Lung (tissue), 11 donors: ENCODE measurements at regions not wholly inside any gene's neighbourhood (a gene's known extent, or its start where the extent isn't known, plus 50 kb on each side); places are given as distances from the start of the nearest gene placed in this dataset.

Source experiments
- ATAC-seq: fragments of 200-7000 bp; cut with Tn5 transposase; one replicate; pipeline ENCODE4 v1.9.1; 2020; ENCODE audit warnings: moderate number of reproducible peaks; ENCODE audit not compliant: insufficient read depth, low FRiP score
- DNase-seq, 3 donors: peaks; one replicate each; pipeline ENCODE4 v3.0.0-alpha.2; 2013 to 2017
- H3K27ac ChIP-seq, 2 donors: one replicate each; pipeline ENCODE4 v1.5.1; 2013; ENCODE audit warnings: mild to moderate bottlenecking in 2 of 2, moderate library complexity in 2 of 2, control low read depth in 1 of 2, inconsistent platforms in 1 of 2, low read depth in 1 of 2, low read length in 1 of 2
- H3K27me3 ChIP-seq, 3 donors: one replicate each; pipeline ENCODE4 v1.5.1; 2013; ENCODE audit warnings: low read length in 2 of 3; ENCODE audit not compliant: control insufficient read depth in 3 of 3, insufficient read depth in 3 of 3
- H3K36me3 ChIP-seq, 4 donors: one replicate each; pipeline ENCODE4 v1.5.1; 2013; ENCODE audit warnings: low read length in 4 of 4, mild to moderate bottlenecking in 1 of 4, moderate library complexity in 1 of 4; ENCODE audit not compliant: control insufficient read depth in 4 of 4, insufficient read depth in 4 of 4
- H3K4me1 ChIP-seq, 5 donors: one replicate each; pipeline ENCODE4 v1.5.1; 2013; ENCODE audit warnings: low read length in 5 of 5, mild to moderate bottlenecking in 2 of 5, moderate library complexity in 1 of 5; ENCODE audit not compliant: control insufficient read depth in 5 of 5, insufficient read depth in 5 of 5
- H3K4me3 ChIP-seq: one replicate; pipeline ENCODE4 v1.5.1; 2013; ENCODE audit warnings: mild to moderate bottlenecking, control low read depth, moderate library complexity
- H3K9ac ChIP-seq, 2 donors: one replicate each; pipeline ENCODE4 v1.5.1; 2013; ENCODE audit warnings: low read length in 2 of 2, control low read depth in 1 of 2; ENCODE audit not compliant: insufficient read depth in 1 of 2
- H3K9me3 ChIP-seq, 4 donors: one replicate each; pipeline ENCODE4 v1.5.1; 2013; ENCODE audit warnings: low read length in 3 of 4, mild to moderate bottlenecking in 1 of 4, moderate library complexity in 1 of 4; ENCODE audit not compliant: control insufficient read depth in 4 of 4, insufficient read depth in 3 of 4
- CTCF ChIP-seq: IDR thresholded peaks from 2 replicates; pipeline ENCODE4 v1.5.1; 2012; ENCODE audit warnings: mild to moderate bottlenecking; ENCODE audit errors: control extremely low read depth, extremely low read depth
- WGBS, 2 donors: extraction: QIAGEN DNeasy Blood & Tissue Kit; methylation state at CpG; one replicate each; pipeline ENCODE4 v1.1.7; 2013; 5-methylcytosine and 5-hydroxymethylcytosine counted together
- donor health status: control.
- donor health status: control.
- donor health status: Bipolar disorder and iron deficiency.
- donor health status: healthy.
- donor health status: DM: yes; HTN: yes; CAD: no.

- WGBS, 2 donors = 85 to 86% methylated on average over 2 of the region's 2 CpGs
- no peak for TF ChIP-seq CTCF
- no peaks in the 10 kb centered on the region for H3K4me1 ChIP-seq
These were observed 1413.3 kb downstream of the TBC1D22A start for GRCh38 chr22:48175721-48176120.

GRCh38 chr22:48173773-48174160 lies 1411.3 kb downstream of the TBC1D22A start:
- H3K27me3 ChIP-seq = no peaks in the 10 kb centered on the region
- H3K27ac ChIP-seq = no peak overlapping the region
- H3K9ac ChIP-seq = no peak overlapping the region
- WGBS, 2 donors = 67 to 83% methylated on average over 7 of the region's 7 CpGs
- DNase-seq = no peak
- no peak for ATAC-seq
- no peak overlapping the region for H3K4me3 ChIP-seq
- TF ChIP-seq CTCF = no peak
- peaks cover 0 to 2% (median 0%) of the 10 kb centered on the region in 4 donors for H3K9me3 ChIP-seq
- no peaks in the 10 kb centered on the region for H3K36me3 ChIP-seq
- no peaks in the 10 kb centered on the region for H3K4me1 ChIP-seq

More at GRCh38 chr22:48175721-48176120, 1413.3 kb downstream of the TBC1D22A start:
- H3K27me3 ChIP-seq = no peaks in the 10 kb centered on the region
- H3K9ac ChIP-seq = no peak overlapping the region
- no peaks in the 10 kb centered on the region for H3K36me3 ChIP-seq
- DNase-seq (no peak), ATAC-seq (no peak)
- no peak overlapping the region for H3K4me3 ChIP-seq
- H3K27ac ChIP-seq = no peak overlapping the region
- peaks cover 0 to 2% (median 0%) of the 10 kb centered on the region in 4 donors for H3K9me3 ChIP-seq

GRCh38 chr22:48173061-48173772 lies 1410.8 kb downstream of the TBC1D22A start:
- Histone ChIP-seq H3K4me1 (no peaks in the 10 kb centered on the region), H3K27me3 (no peaks in the 10 kb centered on the region), H3K36me3 (no peaks in the 10 kb centered on the region), H3K27ac (no peak overlapping the region), H3K9ac (no peak overlapping the region), H3K9me3 (peaks cover 0 to 2% (median 0%) of the 10 kb centered on the region in 4 donors), H3K4me3 (no peak overlapping the region)
- ATAC-seq = no peak
- WGBS, 2 donors = 76 to 89% methylated on average over 19 of the region's 19 CpGs
- TF ChIP-seq CTCF = no peak
- no peak for DNase-seq

GRCh38 chr22:48171271-48171691 lies 1408.8 kb downstream of the TBC1D22A start:
- Histone ChIP-seq H3K27ac (no peak overlapping the region), H3K27me3 (no peaks in the 10 kb centered on the region), H3K4me3 (no peak overlapping the region), H3K9me3 (peaks cover 0 to 4% (median 0%) of the 10 kb centered on the region in 4 donors), H3K9ac (no peak overlapping the region), H3K36me3 (no peaks in the 10 kb centered on the region), H3K4me1 (no peaks in the 10 kb centered on the region)
- no peak for ATAC-seq
- 59 to 63% methylated on average over 7 of the region's 7 CpGs for WGBS, 2 donors
- no peak for TF ChIP-seq CTCF
- DNase-seq = peak in 1 of 3 donors; percentile 26
